SH-SY5Y (cell line): ENCODE measurements at regions not wholly inside any gene's neighbourhood (a gene's known extent, or its start where the extent isn't known, plus 50 kb on each side); places are given as distances from the start of the nearest gene placed in this dataset.
A peak's percentile ranks its signal among the peaks of the same experiment; 100 is the strongest.

ENCODE experiments used
- GATA2 ChIP-seq: IDR thresholded peaks from 2 replicates; pipeline ENCODE4 v1.6.1; 2011; ENCODE audit warnings: mild to moderate bottlenecking, low read depth, low read length
- GATA3 ChIP-seq: IDR thresholded peaks from 2 replicates; pipeline ENCODE4 v1.6.1; 2011; ENCODE audit warnings: low read depth, mild to moderate bottlenecking, low read length, moderate library complexity

- TF ChIP-seq GATA3 (no peak), GATA2 (no peak)
Measured at GRCh38 chr2:37425408-37425807, 81.0 kb downstream of the QPCT start.

DNA sequence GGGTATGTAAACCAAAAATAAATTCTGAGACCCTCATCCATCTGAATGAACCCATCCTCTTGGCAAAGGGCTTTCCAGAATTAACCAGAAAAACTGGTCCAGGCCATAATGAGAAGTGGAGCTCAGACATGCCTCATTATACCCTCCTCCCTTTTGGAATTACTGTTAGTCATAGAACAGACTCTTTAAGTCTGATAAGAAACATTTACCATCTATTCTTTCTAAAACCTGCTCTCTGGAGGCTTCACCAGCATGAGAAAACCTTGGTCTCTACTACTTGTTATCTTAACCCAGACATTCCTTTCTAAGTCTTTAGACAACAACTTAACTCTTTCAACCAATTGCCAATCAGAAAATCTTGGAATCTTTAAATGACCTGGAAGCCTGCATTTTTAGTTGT, 82.8 kb downstream of the QPCT start:
- TF ChIP-seq GATA3 (no peak), GATA2 (no peak)

- TF ChIP-seq GATA3: no peak
- TF ChIP-seq GATA2: no peak
Measured at GRCh38 chr2:37436323-37436722, 91.9 kb downstream of the QPCT start.

GRCh38 chr2:37439131-37439642, 94.8 kb downstream of the QPCT start:
- peak; percentile 22; the same call in 1 of the 2 replicates for TF ChIP-seq GATA3
- TF ChIP-seq GATA2: no peak

GRCh38 chr2:37441055-37441454, 96.6 kb downstream of the QPCT start:
- TF ChIP-seq GATA3: no peak
- no peak for TF ChIP-seq GATA2

DNA sequence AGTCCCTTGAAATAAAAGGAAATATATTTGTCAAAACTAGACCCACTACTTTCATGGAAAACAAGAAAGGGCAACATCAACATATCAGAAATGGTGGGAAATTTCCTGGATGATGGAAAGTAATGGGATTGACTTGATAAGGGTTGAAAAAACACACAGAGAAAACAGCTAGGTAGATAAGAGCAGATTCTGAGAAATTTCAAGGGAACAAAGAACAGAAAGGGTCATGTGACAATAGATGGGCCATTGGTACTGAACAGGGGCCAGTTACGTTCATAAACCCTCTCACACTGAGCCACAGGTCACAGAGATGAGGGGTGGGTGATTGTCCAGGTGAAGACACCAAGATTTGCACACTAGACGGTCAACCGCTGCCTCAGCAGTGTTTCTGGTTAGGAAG, 98.7 kb downstream of the QPCT start:
- no peak for TF ChIP-seq GATA2
- no peak for TF ChIP-seq GATA3

- no peak for TF ChIP-seq GATA2
- TF ChIP-seq GATA3: no peak
Measured at GRCh38 chr2:37447446-37447845, 103.0 kb downstream of the QPCT start.

DNA sequence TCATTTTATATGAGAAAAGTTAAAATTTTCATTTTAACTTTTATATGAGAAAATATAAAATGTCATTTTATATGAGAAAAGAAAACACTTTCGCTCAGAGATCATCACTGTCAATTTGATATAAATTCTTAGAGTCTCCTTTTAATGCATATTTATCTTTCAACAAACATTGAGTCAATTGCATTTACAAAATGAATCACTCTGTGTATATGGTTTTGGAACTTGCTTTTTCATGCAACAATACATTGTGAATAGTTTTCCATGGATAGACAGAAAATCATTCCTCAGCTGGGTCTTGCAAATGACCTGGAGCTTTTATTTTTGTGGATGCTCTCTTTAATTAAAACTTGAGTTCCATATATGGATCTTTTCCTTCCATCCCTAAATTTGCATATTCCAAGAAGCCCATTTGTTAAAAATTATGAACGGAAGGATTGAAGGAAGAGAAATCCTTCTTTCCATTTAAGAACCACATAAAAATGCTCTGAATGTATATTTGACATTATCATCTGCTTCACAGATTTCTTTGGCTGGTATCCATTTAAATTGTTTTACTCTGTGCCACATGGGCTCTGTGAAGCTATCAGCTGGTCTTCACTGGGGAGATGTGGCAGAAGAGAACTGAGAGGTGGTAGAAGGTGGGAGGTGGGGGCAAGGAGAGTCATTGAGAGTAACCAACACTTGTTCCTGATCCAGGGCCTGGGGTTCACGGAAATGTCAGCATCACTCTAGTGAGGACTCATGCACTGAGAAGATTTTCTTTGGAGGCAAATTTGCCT, 104.1 kb downstream of the QPCT start:
- TF ChIP-seq GATA3: no peak
- no peak for TF ChIP-seq GATA2

DNA sequence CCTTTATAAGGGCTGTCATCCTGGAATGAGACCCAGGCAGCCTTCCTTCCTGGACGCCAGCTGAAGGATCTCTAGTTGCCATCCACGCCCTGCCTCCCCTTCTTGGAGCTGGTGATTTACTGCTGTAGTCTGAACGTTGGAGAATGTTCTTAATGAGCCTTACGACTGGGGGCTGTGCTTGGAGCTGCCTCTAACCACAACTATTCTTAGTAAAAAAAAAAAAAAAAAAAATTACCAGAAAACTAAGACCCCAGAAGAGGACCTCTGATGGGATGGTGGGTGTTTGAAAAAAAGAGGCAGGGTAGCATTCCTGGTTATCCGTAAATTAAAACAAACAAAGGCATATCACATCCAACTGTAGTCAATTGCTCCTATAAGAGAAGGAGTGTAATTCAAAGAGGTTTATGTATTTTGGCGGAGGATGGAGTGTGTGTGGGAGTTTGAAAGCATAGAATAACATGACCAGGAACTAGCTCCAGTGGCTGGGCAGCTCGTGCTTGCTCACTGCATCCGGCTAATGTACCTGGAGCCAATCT, 105.4 kb downstream of the QPCT start:
- TF ChIP-seq GATA3 (no peak), GATA2 (no peak)

GRCh38 chr2:37453027-37453426, 108.6 kb downstream of the QPCT start:
- TF ChIP-seq GATA2: no peak
- TF ChIP-seq GATA3: no peak

GRCh38 chr2:37454851-37455762, 110.7 kb downstream of the QPCT start:
- TF ChIP-seq GATA2 (no peak), GATA3 (no peak)

- TF ChIP-seq GATA2 (no peak), GATA3 (no peak)
Measured at GRCh38 chr2:37456479-37456878, 112.0 kb downstream of the QPCT start.

DNA sequence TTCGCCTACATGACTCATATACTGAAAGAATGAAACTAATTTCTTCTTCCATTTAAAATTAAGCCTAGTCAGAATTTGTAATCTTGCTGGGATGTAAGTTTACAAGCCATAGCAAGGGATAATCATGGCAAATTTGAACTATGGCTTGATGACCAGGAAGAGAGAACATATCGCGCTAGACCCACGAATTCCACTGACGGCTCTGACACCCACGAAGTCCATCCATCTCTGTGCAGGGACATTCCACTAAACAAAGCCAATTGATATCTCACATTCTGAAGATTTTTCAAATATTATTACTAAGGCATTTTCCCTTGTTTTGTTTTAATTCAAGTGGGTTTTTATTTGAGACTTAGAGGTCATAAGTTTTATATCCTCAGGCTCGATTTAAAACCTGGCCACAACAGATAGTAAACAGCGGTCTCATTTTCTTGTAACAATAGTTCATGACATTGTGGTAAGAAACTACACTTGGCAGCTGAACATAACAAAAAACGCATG, 113.0 kb downstream of the QPCT start:
- no peak for TF ChIP-seq GATA2
- no peak for TF ChIP-seq GATA3

GRCh38 chr2:37458133-37458532, 113.7 kb downstream of the QPCT start:
- TF ChIP-seq GATA3 (no peak), GATA2 (no peak)
